Kidney (tissue), 13 donors: ENCODE measurements at regions not wholly inside any gene's neighbourhood (a gene's known extent, or its start where the extent isn't known, plus 50 kb on each side); places are given as distances from the start of the nearest gene placed in this dataset.

ENCODE experiments used
- DNase-seq, 5 donors: peaks; one replicate each; pipeline ENCODE4 v3.0.0-alpha.2; 2013 to 2020
- FAIRE-seq: peaks from 2 replicates; lab custom pipeline; 2012; peaks lifted over from hg19 to GRCh38; lab: Jason Lieb, UNC
- H3K27ac ChIP-seq, 2 donors: one replicate each; pipeline ENCODE4 v1.7.0; 2013; ENCODE audit warnings: low read depth in 2 of 2, low read length in 2 of 2, inconsistent platforms in 1 of 2
- H3K27me3 ChIP-seq: one replicate; pipeline ENCODE4 v1.7.1; 2013; ENCODE audit warnings: low read length, inconsistent platforms; ENCODE audit not compliant: control insufficient read depth, insufficient read depth
- H3K36me3 ChIP-seq, 3 donors: one replicate each; pipeline versions ENCODE4 v1.7.0 to v1.7.1; 2013; ENCODE audit warnings: low read length in 3 of 3, control low read depth in 1 of 3, inconsistent platforms in 1 of 3; ENCODE audit not compliant: insufficient read depth in 3 of 3, control insufficient read depth in 2 of 3
- H3K4me1 ChIP-seq, 3 donors: one replicate each; pipeline versions ENCODE4 v1.7.0 to v1.7.1; 2013; ENCODE audit warnings: low read length in 3 of 3, inconsistent platforms in 1 of 3, low read depth in 1 of 3; ENCODE audit not compliant: control insufficient read depth in 2 of 3, insufficient read depth in 2 of 3
- H3K4me3 ChIP-seq, 3 donors: one replicate each; pipeline versions ENCODE4 v1.7.0 to v1.8.1; 2013; ENCODE audit warnings: low read length in 3 of 3, control low read depth in 1 of 3, inconsistent platforms in 1 of 3
- H3K9ac ChIP-seq, 3 donors: one replicate each; pipeline versions ENCODE4 v1.7.0 to v1.7.1; 2013; ENCODE audit warnings: low read length in 3 of 3, control low read depth in 1 of 3, inconsistent platforms in 1 of 3
- H3K9me3 ChIP-seq, 3 donors: one replicate each; pipeline versions ENCODE4 v1.7.0 to v1.7.1; 2013; ENCODE audit warnings: low read length in 3 of 3, control low read depth in 1 of 3, inconsistent platforms in 1 of 3; ENCODE audit not compliant: control insufficient read depth in 2 of 3, insufficient read depth in 1 of 3
- intact Hi-C: fragments of 100-400 bp; cut with DNase I; formaldehyde crosslinking; loops from one replicate; pipeline ENCODE4 v1.11.1; 2022
- TF ChIP-seq, protein P1 (sequence below): IDR thresholded peaks from 3 replicates; pipeline ENCODE4 v1.5.1; 2012; ENCODE audit warnings: mild to moderate bottlenecking, moderate library complexity, borderline replicate concordance; ENCODE audit not compliant: insufficient read depth; ENCODE audit errors: extremely low read depth
- donor health status: control.
- donor health status: control.
- donor health status: control.
- donor health status: control.
- donor health status: control.
- donor health status: DM: yes; HTN: yes; CAD: no.
- donor health status: Normal renal cell carcinoma (clear cell type).

DNA sequence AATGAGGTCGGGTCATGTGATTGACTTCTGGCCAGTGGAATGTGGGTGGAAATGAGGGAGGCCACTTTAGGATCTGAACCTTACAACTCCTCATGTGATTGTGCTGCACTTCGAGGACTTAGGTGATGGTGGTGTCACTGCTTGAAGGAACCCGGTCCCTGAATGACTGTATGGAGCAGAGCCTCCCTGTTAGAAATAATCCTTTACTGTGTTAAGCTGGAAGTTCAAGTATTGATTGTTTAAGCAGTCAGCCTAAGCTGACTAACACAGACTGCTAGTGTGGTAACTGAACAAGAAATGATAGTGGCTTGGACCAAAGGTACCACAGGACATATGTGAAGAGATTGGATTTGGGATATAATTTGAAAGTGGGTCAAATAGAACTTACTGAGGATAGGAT is 138.0 kb downstream of the OPN5 start:
- Histone ChIP-seq H3K27me3 (no peaks in the 10 kb centered on the region), H3K4me3 (no peak overlapping the region), H3K9me3 (no peaks in the 10 kb centered on the region), H3K27ac (no peak overlapping the region), H3K36me3 (no peaks in the 10 kb centered on the region), H3K4me1 (no peaks in the 10 kb centered on the region), H3K9ac (no peak overlapping the region)
- FAIRE-seq (no peak), DNase-seq (no peak)
- TF ChIP-seq, protein P1, sequence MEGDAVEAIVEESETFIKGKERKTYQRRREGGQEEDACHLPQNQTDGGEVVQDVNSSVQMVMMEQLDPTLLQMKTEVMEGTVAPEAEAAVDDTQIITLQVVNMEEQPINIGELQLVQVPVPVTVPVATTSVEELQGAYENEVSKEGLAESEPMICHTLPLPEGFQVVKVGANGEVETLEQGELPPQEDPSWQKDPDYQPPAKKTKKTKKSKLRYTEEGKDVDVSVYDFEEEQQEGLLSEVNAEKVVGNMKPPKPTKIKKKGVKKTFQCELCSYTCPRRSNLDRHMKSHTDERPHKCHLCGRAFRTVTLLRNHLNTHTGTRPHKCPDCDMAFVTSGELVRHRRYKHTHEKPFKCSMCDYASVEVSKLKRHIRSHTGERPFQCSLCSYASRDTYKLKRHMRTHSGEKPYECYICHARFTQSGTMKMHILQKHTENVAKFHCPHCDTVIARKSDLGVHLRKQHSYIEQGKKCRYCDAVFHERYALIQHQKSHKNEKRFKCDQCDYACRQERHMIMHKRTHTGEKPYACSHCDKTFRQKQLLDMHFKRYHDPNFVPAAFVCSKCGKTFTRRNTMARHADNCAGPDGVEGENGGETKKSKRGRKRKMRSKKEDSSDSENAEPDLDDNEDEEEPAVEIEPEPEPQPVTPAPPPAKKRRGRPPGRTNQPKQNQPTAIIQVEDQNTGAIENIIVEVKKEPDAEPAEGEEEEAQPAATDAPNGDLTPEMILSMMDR, result no peak
- intact Hi-C loops, result no loop called here

DNA sequence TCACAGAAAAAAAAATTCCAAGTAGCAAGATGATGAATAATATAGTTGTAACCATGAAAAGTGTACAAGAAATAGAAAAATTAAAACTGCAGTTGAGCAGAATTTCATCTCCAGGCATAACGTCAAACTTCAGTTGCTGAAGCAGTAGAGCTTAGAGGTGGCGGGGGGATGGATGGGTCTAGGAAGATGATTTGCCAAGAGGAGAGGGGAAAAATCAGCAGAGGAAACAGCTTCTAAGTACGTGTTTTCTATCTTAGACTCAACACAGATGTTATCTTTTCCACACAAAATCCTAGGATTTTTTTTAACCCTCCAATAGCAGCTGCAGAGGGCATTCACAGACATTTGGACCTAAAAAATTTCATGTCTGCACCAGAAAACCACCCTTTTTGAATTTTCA is 136.0 kb downstream of the OPN5 start:
- Histone ChIP-seq H3K4me1 (no peaks in the 10 kb centered on the region), H3K36me3 (no peaks in the 10 kb centered on the region), H3K4me3 (no peak overlapping the region), H3K9me3 (no peaks in the 10 kb centered on the region), H3K27me3 (no peaks in the 10 kb centered on the region), H3K9ac (no peak overlapping the region), H3K27ac (no peak overlapping the region)
- DNase-seq (no peak), FAIRE-seq (no peak)
- TF ChIP-seq, protein P1, result no peak
- intact Hi-C loops, result no loop called here

DNA sequence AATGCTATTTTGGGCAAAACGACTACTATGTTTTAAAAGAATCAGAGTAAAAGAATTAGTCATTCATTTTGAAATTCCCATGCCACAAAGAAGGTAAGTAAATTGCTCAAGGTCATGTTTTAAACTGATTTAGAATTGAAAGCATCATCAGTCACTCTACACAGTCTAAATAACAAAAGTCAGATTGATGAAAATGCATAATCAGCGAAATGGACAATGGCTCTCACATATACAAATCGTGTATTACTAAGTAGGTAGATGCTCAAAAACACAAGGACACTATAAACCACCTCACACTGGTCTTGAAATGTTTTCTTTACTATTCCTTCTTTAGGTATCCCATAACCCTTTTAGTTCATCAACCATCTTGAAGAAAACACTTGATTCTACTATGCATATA is 135.4 kb downstream of the OPN5 start:
- no peaks in the 10 kb centered on the region for H3K4me1 ChIP-seq
- TF ChIP-seq, protein P1, result no peak
- H3K36me3 ChIP-seq, result no peaks in the 10 kb centered on the region
- intact Hi-C loops, result no loop called here
- no peak overlapping the region for H3K27ac ChIP-seq
- FAIRE-seq (no peak), DNase-seq (no peak)
- no peaks in the 10 kb centered on the region for H3K9me3 ChIP-seq
- H3K27me3 ChIP-seq, result no peaks in the 10 kb centered on the region
- no peak overlapping the region for H3K4me3 ChIP-seq
- H3K9ac ChIP-seq, result no peak overlapping the region

DNA sequence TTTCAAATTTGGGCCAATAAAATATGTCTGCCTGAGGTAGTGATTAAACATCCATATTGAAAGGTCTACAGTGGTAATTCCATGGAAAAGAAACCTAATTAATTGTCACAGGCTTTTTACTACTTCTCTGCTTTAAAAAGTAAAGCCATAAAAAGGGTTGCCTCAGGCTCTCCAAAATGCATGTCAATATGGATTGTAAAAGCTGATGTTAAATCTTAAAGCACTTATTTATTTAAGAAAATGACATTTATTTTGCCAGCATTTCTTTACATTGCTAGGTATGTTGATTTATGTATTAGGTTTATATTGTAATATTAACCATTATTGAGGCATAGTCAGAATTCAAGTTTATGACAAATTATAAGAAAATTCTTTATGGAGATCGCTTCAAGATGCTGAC is 133.2 kb downstream of the OPN5 start:
- Histone ChIP-seq H3K4me3 (no peak overlapping the region), H3K27ac (no peak overlapping the region), H3K9me3 (no peaks in the 10 kb centered on the region), H3K9ac (no peak overlapping the region), H3K27me3 (no peaks in the 10 kb centered on the region), H3K4me1 (no peaks in the 10 kb centered on the region), H3K36me3 (no peaks in the 10 kb centered on the region)
- intact Hi-C loops, result no loop called here
- TF ChIP-seq, protein P1, result no peak
- DNase-seq (no peak), FAIRE-seq (no peak)
